OCI-LY7 (cell line): ENCODE measurements at regions not wholly inside any gene's neighbourhood (a gene's known extent, or its start where the extent isn't known, plus 50 kb on each side); places are given as distances from the start of the nearest gene placed in this dataset.

Experiments
- BruUV-seq: library from RNA; stranded (reverse); fragments of 400-500 nt; replicated peaks from 2 replicates; lab custom pipeline; 2021; lab: Mats Ljungman, UMichigan
- CTCF ChIA-PET: fragments of 300-600 bp; sonication (Branson Sonifier 250); formaldehyde crosslinking; loops from one replicate; lab custom pipeline; 2022; ENCODE audit warnings: antibody characterized with exemption; ENCODE audit not compliant: unreplicated experiment; lab: Charles Lee
- POLR2A ChIA-PET: fragments of 300-600 bp; sonication (Branson Sonifier 250); formaldehyde crosslinking; loops from one replicate; lab custom pipeline; 2022; ENCODE audit warnings: antibody characterized with exemption; lab: Charles Lee
- DNase-seq: peaks from one replicate; pipeline ENCODE4 v3.0.0-alpha.2; 2015; ENCODE audit warnings: low spot score
- H2AFZ ChIP-seq: fragments of 200-600 bp; sonication (generic), shearing (Covaris generic); 2 replicates; pipeline ENCODE4 v1.6.1; 2014; ENCODE audit warnings: mild to moderate bottlenecking, antibody characterized with exemption, low read length, moderate library complexity
- H3K27ac ChIP-seq: fragments of 200-600 bp; sonication (generic); 2 replicates; pipeline ENCODE4 v1.5.1; 2014; ENCODE audit warnings: mixed run types, low read depth, mild to moderate bottlenecking, moderate library complexity, low read length, inconsistent platforms; ENCODE audit not compliant: poor library complexity, severe bottlenecking
- H3K36me3 ChIP-seq: fragments of 200-600 bp; sonication (generic); 2 replicates; pipeline ENCODE4 v1.6.1; 2014; ENCODE audit warnings: mild to moderate bottlenecking, antibody characterized with exemption, low read length, moderate library complexity, mixed read lengths; ENCODE audit not compliant: insufficient read depth
- H3K4me1 ChIP-seq: fragments of 200-600 bp; sonication (generic); 2 replicates; pipeline ENCODE4 v1.5.1; 2014; ENCODE audit warnings: mild to moderate bottlenecking, low read length; ENCODE audit not compliant: insufficient read depth, poor library complexity, severe bottlenecking
- H3K4me2 ChIP-seq: fragments of 200-600 bp; sonication (generic); 2 replicates; pipeline ENCODE4 v1.6.1; 2014; ENCODE audit warnings: mild to moderate bottlenecking, low read length
- H3K4me3 ChIP-seq: fragments of 200-600 bp; sonication (generic); 2 replicates; pipeline ENCODE4 v1.5.1; 2014; ENCODE audit warnings: mild to moderate bottlenecking, low read depth, low read length; ENCODE audit not compliant: poor library complexity, severe bottlenecking
- H3K79me2 ChIP-seq: fragments of 200-600 bp; sonication (generic); 2 replicates; pipeline ENCODE4 v1.6.1; 2016; ENCODE audit warnings: low read depth, mild to moderate bottlenecking, low read length, moderate library complexity, mixed read lengths; ENCODE audit not compliant: insufficient read depth
- H3K9me2 ChIP-seq: fragments of 200-600 bp; sonication (generic); 2 replicates; pipeline ENCODE4 v1.6.1; 2016; ENCODE audit warnings: mild to moderate bottlenecking, low read length, mixed read lengths; ENCODE audit not compliant: insufficient read depth
- H3K9me3 ChIP-seq: fragments of 200-600 bp; sonication (generic); 2 replicates; pipeline ENCODE4 v1.6.1; 2014; ENCODE audit warnings: mild to moderate bottlenecking, mixed run types, low read length, mixed read lengths
- H4K20me1 ChIP-seq: fragments of 200-600 bp; sonication (generic); 2 replicates; pipeline ENCODE4 v1.6.1; 2014; ENCODE audit warnings: mild to moderate bottlenecking, antibody characterized with exemption, low read length, moderate library complexity, mixed read lengths; ENCODE audit not compliant: insufficient read depth
- EZH2phosphoT487 ChIP-seq: fragments of 200-600 bp; sonication (generic); IDR thresholded peaks from 2 replicates; pipeline ENCODE4 v1.6.1; 2018; ENCODE audit warnings: low read depth, borderline replicate concordance, mild to moderate bottlenecking, mixed run types, antibody characterized with exemption, low read length, moderate library complexity, mixed read lengths
- intact Hi-C: fragments of 100-400 bp; cut with micrococcal nuclease; formaldehyde crosslinking; loops from one replicate; pipeline ENCODE4 v1.10.0; 2022; ENCODE audit not compliant: unreplicated experiment
- TF ChIP-seq, protein P1 (sequence below): fragments of 200-600 bp; sonication (generic); conservative IDR thresholded peaks from 2 replicates; pipeline ENCODE4 v1.5.1; 2014; ENCODE audit warnings: mild to moderate bottlenecking, antibody characterized with exemption, low read length, moderate library complexity, mixed read lengths

DNA sequence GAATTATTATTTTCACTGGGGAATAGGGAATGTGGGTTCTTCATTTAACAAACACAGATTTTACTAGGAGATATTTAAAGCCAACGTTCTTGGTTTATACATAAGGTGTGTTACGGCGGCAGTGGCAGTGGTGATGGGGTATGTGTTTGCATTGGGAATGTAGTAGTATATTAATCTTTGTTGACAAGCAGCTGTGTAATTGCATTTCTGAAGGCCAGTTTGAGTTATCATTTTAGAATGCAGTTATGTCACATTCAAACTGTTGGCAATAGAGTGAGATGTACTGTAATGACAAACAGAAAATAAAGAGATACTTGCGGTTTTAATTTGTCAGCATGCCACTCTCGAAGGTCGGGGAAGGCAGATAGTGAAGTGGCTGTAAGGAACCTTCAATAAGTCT lies 628.6 kb upstream of the POM121L12 start:
- H4K20me1 ChIP-seq = no peaks in the 10 kb centered on the region
- CTCF ChIA-PET = no interaction called here

DNA sequence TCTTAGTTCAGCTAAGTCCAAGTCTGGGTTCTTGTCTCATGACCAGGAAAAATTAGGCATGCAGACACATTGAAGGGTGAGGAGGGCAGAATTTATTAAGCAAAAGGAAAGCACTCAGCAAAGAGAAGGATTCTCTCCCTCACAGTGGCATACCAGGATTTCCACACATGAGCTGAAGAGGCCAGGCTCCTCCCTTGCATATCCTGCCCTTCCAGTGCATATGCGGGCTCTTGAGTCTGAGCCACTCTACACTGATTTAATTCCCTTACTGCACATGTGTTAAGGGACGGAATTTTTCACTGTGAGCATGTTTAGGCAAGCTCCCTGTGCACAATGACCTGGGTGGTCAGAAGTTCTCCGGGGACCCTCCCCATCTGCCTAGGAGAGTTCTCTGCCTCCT lies 652.7 kb upstream of the POM121L12 start:
- H3K79me2 ChIP-seq = no peaks in the 10 kb centered on the region
- peaks cover 9% of the 10 kb centered on the region; the same call in 1 of the 2 replicates for H3K9me3 ChIP-seq
- DNase-seq = no peak
- H3K4me3 ChIP-seq = no peak overlapping the region
- no TSS peak for BruUV-seq
- no peak overlapping the region for H2AFZ ChIP-seq
- intact Hi-C loops = no loop called here
- H3K9me2 ChIP-seq = no peaks in the 10 kb centered on the region
- POLR2A ChIA-PET = no interaction called here
- CTCF ChIA-PET = no interaction called here
- no peaks in the 10 kb centered on the region for H4K20me1 ChIP-seq
- H3K4me1 ChIP-seq = no peaks in the 10 kb centered on the region
- no peak for TF ChIP-seq EZH2phosphoT487
- TF ChIP-seq, protein P1, sequence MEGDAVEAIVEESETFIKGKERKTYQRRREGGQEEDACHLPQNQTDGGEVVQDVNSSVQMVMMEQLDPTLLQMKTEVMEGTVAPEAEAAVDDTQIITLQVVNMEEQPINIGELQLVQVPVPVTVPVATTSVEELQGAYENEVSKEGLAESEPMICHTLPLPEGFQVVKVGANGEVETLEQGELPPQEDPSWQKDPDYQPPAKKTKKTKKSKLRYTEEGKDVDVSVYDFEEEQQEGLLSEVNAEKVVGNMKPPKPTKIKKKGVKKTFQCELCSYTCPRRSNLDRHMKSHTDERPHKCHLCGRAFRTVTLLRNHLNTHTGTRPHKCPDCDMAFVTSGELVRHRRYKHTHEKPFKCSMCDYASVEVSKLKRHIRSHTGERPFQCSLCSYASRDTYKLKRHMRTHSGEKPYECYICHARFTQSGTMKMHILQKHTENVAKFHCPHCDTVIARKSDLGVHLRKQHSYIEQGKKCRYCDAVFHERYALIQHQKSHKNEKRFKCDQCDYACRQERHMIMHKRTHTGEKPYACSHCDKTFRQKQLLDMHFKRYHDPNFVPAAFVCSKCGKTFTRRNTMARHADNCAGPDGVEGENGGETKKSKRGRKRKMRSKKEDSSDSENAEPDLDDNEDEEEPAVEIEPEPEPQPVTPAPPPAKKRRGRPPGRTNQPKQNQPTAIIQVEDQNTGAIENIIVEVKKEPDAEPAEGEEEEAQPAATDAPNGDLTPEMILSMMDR = no peak
- H3K4me2 ChIP-seq = no peak overlapping the region
- no peak overlapping the region for H3K27ac ChIP-seq
- no peaks in the 10 kb centered on the region for H3K36me3 ChIP-seq

More for the DNA sequence above, 628.6 kb upstream of the POM121L12 start:
- Histone ChIP-seq H3K36me3 (no peaks in the 10 kb centered on the region), H3K4me3 (no peak overlapping the region), H3K9me2 (no peaks in the 10 kb centered on the region), H2AFZ (no peak overlapping the region), H3K4me1 (no peaks in the 10 kb centered on the region), H3K27ac (no peak overlapping the region), H3K9me3 (no peaks in the 10 kb centered on the region), H3K79me2 (no peaks in the 10 kb centered on the region), H3K4me2 (no peak overlapping the region)
- POLR2A ChIA-PET = no interaction called here
- no peak for DNase-seq
- BruUV-seq = no TSS peak
- TF ChIP-seq, protein P1 = no peak
- TF ChIP-seq EZH2phosphoT487 = no peak
- intact Hi-C loops = no loop called here

DNA sequence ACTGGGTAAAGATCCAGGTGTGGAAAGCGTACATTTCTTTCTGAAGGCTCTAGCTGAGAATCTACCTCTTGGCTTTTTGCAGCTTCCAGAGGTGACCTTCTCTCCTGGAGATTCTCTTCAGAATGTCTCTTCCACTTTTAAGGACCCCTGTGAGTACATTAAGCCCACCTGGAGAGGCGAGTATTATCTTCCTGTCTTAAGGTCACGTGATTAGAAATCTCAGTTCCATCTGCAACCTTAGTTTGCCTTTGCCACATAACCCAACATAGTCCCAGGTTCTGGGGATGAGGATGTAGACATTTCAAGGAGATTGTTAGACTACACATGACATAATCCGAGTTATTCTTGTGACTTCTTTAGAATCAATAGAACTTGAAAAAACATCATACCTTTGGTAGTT lies 665.5 kb upstream of the POM121L12 start:
- H3K27ac ChIP-seq = no peak overlapping the region
- POLR2A ChIA-PET = no interaction called here
- no peak overlapping the region for H3K4me2 ChIP-seq
- H3K36me3 ChIP-seq = no peaks in the 10 kb centered on the region
- CTCF ChIA-PET = no interaction called here
- no peaks in the 10 kb centered on the region for H3K9me2 ChIP-seq
- intact Hi-C loops = no loop called here
- no peaks in the 10 kb centered on the region for H4K20me1 ChIP-seq
- H3K4me3 ChIP-seq = no peak overlapping the region
- no TSS peak for BruUV-seq
- H3K9me3 ChIP-seq = no peaks in the 10 kb centered on the region
- no peaks in the 10 kb centered on the region for H3K79me2 ChIP-seq
- TF ChIP-seq, protein P1 = no peak
- TF ChIP-seq EZH2phosphoT487 = no peak
- H2AFZ ChIP-seq = no peak overlapping the region
- DNase-seq = no peak
- no peaks in the 10 kb centered on the region for H3K4me1 ChIP-seq
